H9 (cell line): ENCODE measurements at regions not wholly inside any gene's neighbourhood (a gene's known extent, or its start where the extent isn't known, plus 50 kb on each side); places are given as distances from the start of the nearest gene placed in this dataset.

Source experiments
- DNase-seq: peaks from one replicate; pipeline ENCODE4 v3.0.0-alpha.2; 2017
- H2AFZ ChIP-seq: one replicate; pipeline ENCODE4 v1.6.1; 2013; ENCODE audit warnings: mild to moderate bottlenecking, low read length, control low read depth, moderate library complexity
- H2AK5ac ChIP-seq: 2 replicates; pipeline ENCODE4 v1.6.1; 2013; ENCODE audit warnings: low read length, control low read depth, mixed read lengths; ENCODE audit not compliant: insufficient read length
- H2BK120ac ChIP-seq: one replicate; pipeline ENCODE4 v1.6.1; 2013; ENCODE audit warnings: low read depth, mild to moderate bottlenecking, low read length, control low read depth, inconsistent platforms; ENCODE audit not compliant: poor library complexity, severe bottlenecking
- H2BK12ac ChIP-seq: 2 replicates; pipeline ENCODE4 v1.6.1; 2013; ENCODE audit warnings: low read length, control low read depth, mixed read lengths, low read depth; ENCODE audit not compliant: insufficient read length
- H2BK15ac ChIP-seq: 2 replicates; pipeline ENCODE4 v1.6.1; 2013; ENCODE audit warnings: low read depth, low read length, control low read depth
- H2BK20ac ChIP-seq: one replicate; pipeline ENCODE4 v1.6.1; 2013; ENCODE audit warnings: low read depth, mild to moderate bottlenecking, low read length, control low read depth, inconsistent platforms; ENCODE audit not compliant: poor library complexity, severe bottlenecking
- H2BK5ac ChIP-seq: 2 replicates; pipeline ENCODE4 v1.6.1; 2013; ENCODE audit warnings: low read length, control low read depth, mixed read lengths; ENCODE audit not compliant: insufficient read length
- H3K14ac ChIP-seq: 2 replicates; pipeline ENCODE4 v1.6.1; 2013; ENCODE audit warnings: low read length, control low read depth; ENCODE audit not compliant: insufficient read depth
- H3K18ac ChIP-seq: 2 replicates; pipeline ENCODE4 v1.6.1; 2013; ENCODE audit warnings: low read depth, mild to moderate bottlenecking, mixed read lengths, low read length, control low read depth; ENCODE audit not compliant: insufficient read length
- H3K23ac ChIP-seq: 2 replicates; pipeline ENCODE4 v1.6.1; 2013; ENCODE audit warnings: low read length, control low read depth, mixed read lengths, low read depth; ENCODE audit not compliant: insufficient read length
- H3K23me2 ChIP-seq: 2 replicates; pipeline ENCODE4 v1.6.1; 2013; ENCODE audit warnings: low read depth, mild to moderate bottlenecking, mixed read lengths, low read length, control low read depth; ENCODE audit not compliant: insufficient read length, poor library complexity, severe bottlenecking
- H3K27ac ChIP-seq: 2 replicates; pipeline ENCODE4 v1.5.1; 2013; ENCODE audit warnings: low read length, control low read depth, mixed read lengths, low read depth; ENCODE audit not compliant: insufficient read length
- H3K27me3 ChIP-seq: 2 replicates; pipeline ENCODE4 v1.6.1; 2013; ENCODE audit warnings: low read length, control low read depth, inconsistent platforms; ENCODE audit not compliant: insufficient read depth
- H3K4ac ChIP-seq: 2 replicates; pipeline ENCODE4 v1.6.1; 2013; ENCODE audit warnings: low read depth, mild to moderate bottlenecking, control low read depth, inconsistent platforms, low read length, moderate library complexity
- H3K4me1 ChIP-seq: 2 replicates; pipeline ENCODE4 v1.6.1; 2013; ENCODE audit warnings: low read length, control low read depth, inconsistent platforms; ENCODE audit not compliant: insufficient read depth
- H3K4me2 ChIP-seq: 2 replicates; pipeline ENCODE4 v1.6.1; 2013; ENCODE audit warnings: low read length, control low read depth, mixed read lengths; ENCODE audit not compliant: insufficient read length, insufficient read depth
- H3K56ac ChIP-seq: 2 replicates; pipeline ENCODE4 v1.6.1; 2013; ENCODE audit warnings: low read depth, mild to moderate bottlenecking, mixed read lengths, low read length, control low read depth; ENCODE audit not compliant: insufficient read length
- H3K79me1 ChIP-seq: 2 replicates; pipeline ENCODE4 v1.6.1; 2013; ENCODE audit warnings: low read depth, mild to moderate bottlenecking, moderate library complexity, low read length, control low read depth, inconsistent platforms; ENCODE audit not compliant: insufficient read depth, poor library complexity, severe bottlenecking
- H3K79me2 ChIP-seq: 2 replicates; pipeline ENCODE4 v1.6.1; 2013; ENCODE audit warnings: low read length, control low read depth, inconsistent platforms; ENCODE audit not compliant: insufficient read depth
- H3K9ac ChIP-seq: 2 replicates; pipeline ENCODE4 v1.6.1; 2013; ENCODE audit warnings: low read length, control low read depth, mixed read lengths; ENCODE audit not compliant: insufficient read length; ENCODE audit errors: extremely low read depth
- H3K9me3 ChIP-seq: one replicate; pipeline ENCODE4 v1.6.1; 2013; ENCODE audit warnings: low read depth, low read length, inconsistent platforms; ENCODE audit not compliant: control insufficient read depth
- H3T11ph ChIP-seq: one replicate; pipeline ENCODE4 v1.6.1; 2013; ENCODE audit warnings: mild to moderate bottlenecking, low read length, control low read depth, inconsistent platforms
- H4K20me1 ChIP-seq: one replicate; pipeline ENCODE4 v1.6.1; 2013; ENCODE audit not compliant: control insufficient read depth, insufficient read length, insufficient read depth
- H4K5ac ChIP-seq: 2 replicates; pipeline ENCODE4 v1.6.1; 2013; ENCODE audit warnings: low read depth, mild to moderate bottlenecking, mixed read lengths, low read length, control low read depth; ENCODE audit not compliant: insufficient read length
- H4K8ac ChIP-seq: replicated peaks from 2 replicates; pipeline ENCODE4 v1.6.1; 2013; ENCODE audit warnings: low read length, control low read depth, mixed read lengths, low read depth; ENCODE audit not compliant: insufficient read length
- H4K91ac ChIP-seq: 2 replicates; pipeline ENCODE4 v1.6.1; 2013; ENCODE audit warnings: low read depth, mild to moderate bottlenecking, moderate library complexity, mixed read lengths, low read length, control low read depth; ENCODE audit not compliant: insufficient read length
- H3K27ac Mint-ChIP-seq, 3 experiments: 2 replicates in 2 of 3; 3 replicates in 1 of 3; pipeline ENCODE4 v1.8.0; 2020 to 2021; ENCODE audit warnings: mixed read lengths in 3 of 3, mild to moderate bottlenecking in 1 of 3, moderate library complexity in 1 of 3
- H3K27me3 Mint-ChIP-seq: 2 replicates; pipeline ENCODE4 v1.8.0; 2021; ENCODE audit warnings: low read depth, mild to moderate bottlenecking, moderate library complexity, mixed read lengths
- H3K36me3 Mint-ChIP-seq, 3 experiments: 2 replicates in 2 of 3; 3 replicates in 1 of 3; pipeline ENCODE4 v1.8.0; 2020 to 2021; ENCODE audit warnings: low read depth in 3 of 3, mixed read lengths in 3 of 3; ENCODE audit not compliant: insufficient read depth in 1 of 3
- H3K4me1 Mint-ChIP-seq, 2 experiments: 2 replicates each; pipeline ENCODE4 v1.8.0; 2020; ENCODE audit warnings: mixed read lengths in 2 of 2
- H3K4me3 Mint-ChIP-seq, 2 experiments: 2 replicates in 1 of 2; 3 replicates in 1 of 2; pipeline ENCODE4 v1.8.0; 2020 to 2021; ENCODE audit warnings: mild to moderate bottlenecking in 2 of 2, mixed read lengths in 2 of 2, moderate library complexity in 1 of 2
- H3K9me3 Mint-ChIP-seq, 2 experiments: 2 replicates in 1 of 2; 3 replicates in 1 of 2; pipeline ENCODE4 v1.8.0; 2020; ENCODE audit warnings: mild to moderate bottlenecking in 2 of 2, mixed read lengths in 2 of 2, moderate library complexity in 1 of 2
- CTCF ChIP-seq: fragments of 200-600 bp; sonication (generic); conservative IDR thresholded peaks from 3 replicates; pipeline ENCODE4 v1.8.0; 2021; ENCODE audit warnings: antibody characterized with exemption, mild to moderate bottlenecking
- WGBS: extraction: QIAGEN DNeasy Blood & Tissue Kit; methylation state at CpG from one replicate; pipeline ENCODE4 v1.1.7; 2013; ENCODE audit warnings: missing lambda C conversion rate, low lambda C conversion rate, mixed read lengths; ENCODE audit not compliant: insufficient read length; ENCODE audit errors: extremely low coverage; 5-methylcytosine and 5-hydroxymethylcytosine counted together

- Histone ChIP-seq H3K27ac (no peak overlapping the region), H3K4ac (no peak overlapping the region), H3K18ac (no peak overlapping the region), H2BK12ac (no peak overlapping the region), H4K5ac (no peak overlapping the region), H4K20me1 (no peaks in the 10 kb centered on the region), H3K79me1 (no peaks in the 10 kb centered on the region), H3K4me2 (no peak overlapping the region), H3K9me3 (no peaks in the 10 kb centered on the region), H3K56ac (no peak overlapping the region), H4K8ac (no peak overlapping the region), H3K23ac (no peak overlapping the region), H3K4me1 (no peaks in the 10 kb centered on the region), H3K23me2 (no peaks in the 10 kb centered on the region), H3K79me2 (no peaks in the 10 kb centered on the region), H3K9ac (no peak overlapping the region), H2AFZ (no peak overlapping the region), H2BK15ac (no peak overlapping the region), H3K27me3 (no peaks in the 10 kb centered on the region), H2BK20ac (no peak overlapping the region), H2AK5ac (no peak overlapping the region), H3T11ph (no peak overlapping the region), H4K91ac (no peak overlapping the region), H2BK120ac (no peak overlapping the region), H3K14ac (no peak overlapping the region), H2BK5ac (no peak overlapping the region)
- H3K4me1 Mint-ChIP-seq, result no peaks in the 10 kb centered on the region
- H3K9me3 Mint-ChIP-seq, result no peaks in the 10 kb centered on the region
- no peak overlapping the region for H3K27ac Mint-ChIP-seq
- WGBS, result no CpG with 5 or more reads among the region's 1 CpG
- DNase-seq, result no peak
- no peaks in the 10 kb centered on the region for H3K36me3 Mint-ChIP-seq
- H3K27me3 Mint-ChIP-seq, result no peaks in the 10 kb centered on the region
- H3K4me3 Mint-ChIP-seq, result no peak overlapping the region
- TF ChIP-seq CTCF, result no peak
Measured at GRCh38 chr9:73370053-73370452, 218.4 kb downstream of the ANXA1 start.
